Type B pancreatic cell (in vitro differentiated cells): ENCODE measurements at regions not wholly inside any gene's neighbourhood (a gene's known extent, or its start where the extent isn't known, plus 50 kb on each side); places are given as distances from the start of the nearest gene placed in this dataset.
"Not testable (repeated sequence)": the region's sequence is repeated elsewhere in the genome, so short reads cannot be mapped to it uniquely, and the experiment has no call there.

Source experiments
- DNase-seq: peaks from one replicate; pipeline ENCODE4 v3.0.0; 2021; ENCODE audit warnings: mixed read lengths; ENCODE audit not compliant: unreplicated experiment; ENCODE audit errors: extremely low spot score
- H3K27ac Mint-ChIP-seq: 2 replicates; pipeline ENCODE4 v1.8.0; 2021; ENCODE audit warnings: mild to moderate bottlenecking, mixed read lengths
- H3K27me3 Mint-ChIP-seq: 2 replicates; pipeline ENCODE4 v1.8.0; 2021; ENCODE audit warnings: mixed read lengths
- H3K36me3 Mint-ChIP-seq: 2 replicates; pipeline ENCODE4 v1.8.0; 2021; ENCODE audit warnings: mixed read lengths
- H3K4me1 Mint-ChIP-seq: one replicate; pipeline ENCODE4 v1.8.0; 2021; ENCODE audit warnings: mixed read lengths; ENCODE audit not compliant: unreplicated experiment
- H3K4me3 Mint-ChIP-seq: 2 replicates; pipeline ENCODE4 v1.8.0; 2021; ENCODE audit warnings: mild to moderate bottlenecking, mixed read lengths
- H3K9me3 Mint-ChIP-seq: 2 replicates; pipeline ENCODE4 v1.8.0; 2021; ENCODE audit warnings: mixed read lengths
- CTCF ChIP-seq: fragments of 200-600 bp; sonication (generic); conservative IDR thresholded peaks from 2 replicates; pipeline ENCODE4 v1.5.0; 2021; ENCODE audit warnings: antibody characterized with exemption, mild to moderate bottlenecking

GRCh38 chr4:133314991-133315390 lies 165.9 kb downstream of the PCDH10 start:
- no peaks in the 10 kb centered on the region for H3K27me3 Mint-ChIP-seq
- no peak for DNase-seq
- H3K4me3 Mint-ChIP-seq = no peak overlapping the region
- H3K4me1 Mint-ChIP-seq = peaks cover 3% of the 10 kb centered on the region
- no peaks in the 10 kb centered on the region for H3K9me3 Mint-ChIP-seq
- TF ChIP-seq CTCF = no peak
- H3K36me3 Mint-ChIP-seq = no peaks in the 10 kb centered on the region
- H3K27ac Mint-ChIP-seq = no peak overlapping the region

GRCh38 chr4:133287396-133287795 lies 138.3 kb downstream of the PCDH10 start:
- Mint-ChIP-seq H3K27me3 (no peaks in the 10 kb centered on the region), H3K27ac (no peak overlapping the region), H3K4me3 (no peak overlapping the region), H3K4me1 (no peaks in the 10 kb centered on the region), H3K36me3 (no peaks in the 10 kb centered on the region), H3K9me3 (no peaks in the 10 kb centered on the region)
- no peak for TF ChIP-seq CTCF
- DNase-seq = no peak

GRCh38 chr4:133278591-133278990 lies 129.5 kb downstream of the PCDH10 start:
- peaks cover 5% of the 10 kb centered on the region for H3K9me3 Mint-ChIP-seq
- no peak overlapping the region for H3K4me3 Mint-ChIP-seq
- no peak for TF ChIP-seq CTCF
- no peaks in the 10 kb centered on the region for H3K27me3 Mint-ChIP-seq
- H3K36me3 Mint-ChIP-seq = peaks cover 3% of the 10 kb centered on the region
- H3K4me1 Mint-ChIP-seq = no peaks in the 10 kb centered on the region
- H3K27ac Mint-ChIP-seq = no peak overlapping the region
- no peak for DNase-seq

GRCh38 chr4:133277940-133278339 lies 128.8 kb downstream of the PCDH10 start:
- not testable (repeated sequence) for H3K27ac Mint-ChIP-seq, H3K4me3 Mint-ChIP-seq, H3K36me3 Mint-ChIP-seq, DNase-seq, H3K4me1 Mint-ChIP-seq, H3K27me3 Mint-ChIP-seq, H3K9me3 Mint-ChIP-seq

GRCh38 chr4:133275246-133275645 lies 126.2 kb downstream of the PCDH10 start:
- no peak for TF ChIP-seq CTCF
- DNase-seq = no peak
- Mint-ChIP-seq H3K36me3 (peaks cover 3% of the 10 kb centered on the region), H3K4me1 (peaks cover 3% of the 10 kb centered on the region), H3K9me3 (peaks cover 5% of the 10 kb centered on the region), H3K27me3 (no peaks in the 10 kb centered on the region), H3K4me3 (no peak overlapping the region), H3K27ac (no peak overlapping the region)

- no peaks in the 10 kb centered on the region for H3K27me3 Mint-ChIP-seq
- peak overlapping the region; percentile 50 for H3K27ac Mint-ChIP-seq
Observed at GRCh38 chr4:133273401-133273800, 124.3 kb downstream of the PCDH10 start.

More at GRCh38 chr4:133273401-133273800, 124.3 kb downstream of the PCDH10 start:
- Mint-ChIP-seq H3K36me3 (no peaks in the 10 kb centered on the region), H3K4me1 (peaks cover 6% of the 10 kb centered on the region), H3K4me3 (no peak overlapping the region), H3K9me3 (peaks cover 5% of the 10 kb centered on the region)
- no peak for TF ChIP-seq CTCF
- no peak for DNase-seq
